Spinal cord (tissue), 9 donors: ENCODE measurements at regions not wholly inside any gene's neighbourhood (a gene's known extent, or its start where the extent isn't known, plus 50 kb on each side); places are given as distances from the start of the nearest gene placed in this dataset.

ENCODE experiments used
- DNase-seq, 6 donors: peaks; one replicate each; pipeline versions ENCODE4 v3.0.0 to v3.0.0-alpha.2; 2013 to 2015; ENCODE audit warnings: low spot score in 6 of 6, low read depth in 4 of 6
- H3K27ac ChIP-seq: one replicate; pipeline ENCODE4 v1.5.1; 2013; ENCODE audit warnings: low read depth, low read length, control low read depth
- H3K27me3 ChIP-seq: one replicate; pipeline ENCODE4 v1.6.1; 2013; ENCODE audit warnings: low read length; ENCODE audit not compliant: control insufficient read depth, insufficient read depth
- H3K36me3 ChIP-seq: one replicate; pipeline ENCODE4 v1.6.1; 2013; ENCODE audit warnings: low read length; ENCODE audit not compliant: control insufficient read depth, insufficient read depth
- H3K4me1 ChIP-seq: one replicate; pipeline ENCODE4 v1.6.1; 2013; ENCODE audit warnings: low read length; ENCODE audit not compliant: control insufficient read depth, insufficient read depth
- H3K4me3 ChIP-seq: one replicate; pipeline ENCODE4 v1.5.1; 2013; ENCODE audit warnings: low read depth, low read length, control low read depth
- H3K9me3 ChIP-seq: one replicate; pipeline ENCODE4 v1.6.1; 2013; ENCODE audit warnings: low read length; ENCODE audit not compliant: control insufficient read depth, insufficient read depth
- WGBS: methylation state at CpG from one replicate; pipeline ENCODE4 v1.1.5; 2013; ENCODE audit warnings: missing lambda C conversion rate; ENCODE audit not compliant: insufficient coverage; 5-methylcytosine and 5-hydroxymethylcytosine counted together
- donor health status: healthy.

GRCh38 chr4:123741906-123742305 is 345.3 kb downstream of the SPRY1 start:
- no peaks in the 10 kb centered on the region for H3K36me3 ChIP-seq
- peak in 2 of 6 donors; percentile 24 to 61 for DNase-seq
- H3K27ac ChIP-seq: no peak overlapping the region
- no peaks in the 10 kb centered on the region for H3K27me3 ChIP-seq
- H3K4me3 ChIP-seq: no peak overlapping the region
- H3K9me3 ChIP-seq: no peaks in the 10 kb centered on the region
- no peaks in the 10 kb centered on the region for H3K4me1 ChIP-seq
- no CpG with 5 or more reads among the region's 2 CpGs for WGBS

- H3K27ac ChIP-seq: no peak overlapping the region
- peak in 2 of 6 donors; percentile 41 to 42 for DNase-seq
- no peaks in the 10 kb centered on the region for H3K27me3 ChIP-seq
- no peaks in the 10 kb centered on the region for H3K9me3 ChIP-seq
- H3K36me3 ChIP-seq: no peaks in the 10 kb centered on the region
- H3K4me3 ChIP-seq: no peak overlapping the region
- H3K4me1 ChIP-seq: no peaks in the 10 kb centered on the region
Measured at GRCh38 chr4:123743848-123744247, 347.3 kb downstream of the SPRY1 start.

- H3K4me1 ChIP-seq: no peaks in the 10 kb centered on the region
- no peak overlapping the region for H3K27ac ChIP-seq
- H3K4me3 ChIP-seq: no peak overlapping the region
- DNase-seq: peak in 2 of 6 donors; percentile 46 to 68
- no peaks in the 10 kb centered on the region for H3K9me3 ChIP-seq
- H3K27me3 ChIP-seq: no peaks in the 10 kb centered on the region
- WGBS: 65% methylated on average over 5 of the region's 8 CpGs
- H3K36me3 ChIP-seq: no peaks in the 10 kb centered on the region
Measured at GRCh38 chr4:123744664-123745290, 348.2 kb downstream of the SPRY1 start.

GRCh38 chr4:123747016-123747415 is 350.4 kb downstream of the SPRY1 start:
- no peaks in the 10 kb centered on the region for H3K4me1 ChIP-seq
- H3K9me3 ChIP-seq: no peaks in the 10 kb centered on the region
- no peak overlapping the region for H3K27ac ChIP-seq
- no peak overlapping the region for H3K4me3 ChIP-seq
- DNase-seq: no peak
- no peaks in the 10 kb centered on the region for H3K27me3 ChIP-seq
- 94% methylated on average over 4 of the region's 7 CpGs for WGBS
- H3K36me3 ChIP-seq: no peaks in the 10 kb centered on the region

- Histone ChIP-seq H3K36me3 (no peaks in the 10 kb centered on the region), H3K27me3 (no peaks in the 10 kb centered on the region), H3K4me1 (no peaks in the 10 kb centered on the region), H3K4me3 (no peak overlapping the region), H3K27ac (no peak overlapping the region), H3K9me3 (no peaks in the 10 kb centered on the region)
- no CpG with 5 or more reads among the region's 3 CpGs for whole genome bisulfite sequencing
- no peak for DNase-seq
Measured at GRCh38 chr4:123748806-123749205, 352.2 kb downstream of the SPRY1 start.

GRCh38 chr4:123749383-123749782 is 352.8 kb downstream of the SPRY1 start:
- H3K9me3 ChIP-seq: no peaks in the 10 kb centered on the region
- no peaks in the 10 kb centered on the region for H3K4me1 ChIP-seq
- WGBS: 92% methylated on average over 5 of the region's 7 CpGs
- H3K27me3 ChIP-seq: no peaks in the 10 kb centered on the region
- no peak overlapping the region for H3K27ac ChIP-seq
- no peaks in the 10 kb centered on the region for H3K36me3 ChIP-seq
- no peak overlapping the region for H3K4me3 ChIP-seq
- no peak for DNase-seq

- DNase-seq: no peak
- no peaks in the 10 kb centered on the region for H3K9me3 ChIP-seq
- H3K4me3 ChIP-seq: no peak overlapping the region
- H3K36me3 ChIP-seq: no peaks in the 10 kb centered on the region
- no peaks in the 10 kb centered on the region for H3K4me1 ChIP-seq
- 60% methylated on average over 1 of the region's 3 CpGs for WGBS
- H3K27me3 ChIP-seq: no peaks in the 10 kb centered on the region
- H3K27ac ChIP-seq: no peak overlapping the region
Measured at GRCh38 chr4:123750044-123750443, 353.4 kb downstream of the SPRY1 start.

- WGBS: 78% methylated on average over 2 of the region's 2 CpGs
- Histone ChIP-seq H3K27me3 (no peaks in the 10 kb centered on the region), H3K27ac (peak overlapping the region; percentile 42), H3K9me3 (peaks cover 4% of the 10 kb centered on the region), H3K4me1 (peaks cover 5% of the 10 kb centered on the region), H3K36me3 (no peaks in the 10 kb centered on the region), H3K4me3 (no peak overlapping the region)
- no peak for DNase-seq
Measured at GRCh38 chr4:123755655-123756054, 359.1 kb downstream of the SPRY1 start.

GRCh38 chr4:123767806-123768205 is 371.2 kb downstream of the SPRY1 start:
- Histone ChIP-seq H3K27ac (no peak overlapping the region), H3K36me3 (no peaks in the 10 kb centered on the region), H3K4me3 (no peak overlapping the region), H3K4me1 (no peaks in the 10 kb centered on the region), H3K27me3 (no peaks in the 10 kb centered on the region), H3K9me3 (no peaks in the 10 kb centered on the region)
- WGBS: 91% methylated on average over 1 of the region's 2 CpGs
- DNase-seq: no peak

GRCh38 chr4:123770884-123771283 is 374.3 kb downstream of the SPRY1 start:
- H3K4me1 ChIP-seq: no peaks in the 10 kb centered on the region
- H3K9me3 ChIP-seq: no peaks in the 10 kb centered on the region
- no peak for DNase-seq
- no peaks in the 10 kb centered on the region for H3K27me3 ChIP-seq
- WGBS: 100% methylated on average over 1 of the region's 3 CpGs
- no peaks in the 10 kb centered on the region for H3K36me3 ChIP-seq
- no peak overlapping the region for H3K4me3 ChIP-seq
- no peak overlapping the region for H3K27ac ChIP-seq
